HCT116 (cell line): ENCODE measurements at regions not wholly inside any gene's neighbourhood (a gene's known extent, or its start where the extent isn't known, plus 50 kb on each side); places are given as distances from the start of the nearest gene placed in this dataset.

Experiments
- ATAC-seq: fragments of 200-7000 bp; cut with Tn5 transposase; 2 replicates; pipeline ENCODE4 v1.9.1; 2020; ENCODE audit warnings: mild to moderate bottlenecking, moderate library complexity
- BruUV-seq: library from RNA; stranded (reverse); fragments of 400-500 nt; replicated peaks from 2 replicates; lab custom pipeline; 2021; lab: Mats Ljungman, UMichigan
- CTCF ChIA-PET: fragments of 300-600 bp; sonication (Branson Sonifier 250); formaldehyde crosslinking; loops from one replicate; lab custom pipeline; 2021; ENCODE audit warnings: antibody characterized with exemption; lab: Charles Lee
- POLR2A ChIA-PET: fragments of 300-600, 350-600 bp; sonication (Branson Sonifier 250); formaldehyde crosslinking; loops from one replicate; lab custom pipeline; 2021; ENCODE audit warnings: antibody characterized with exemption; lab: Charles Lee
- RAD21 ChIA-PET, 2 experiments: fragments of 300-600 bp; sonication (Branson Sonifier 250); formaldehyde crosslinking; loops; one replicate each; lab custom pipeline; 2023; ENCODE audit warnings: low total read pairs in 2 of 2; ENCODE audit not compliant: uncharacterized antibody in 2 of 2, unreplicated experiment in 2 of 2, low non-redundant PET in 1 of 2; lab: Charles Lee
- DNase-seq: peaks from one replicate; pipeline ENCODE4 v3.0.0-alpha.2; 2010; ENCODE audit warnings: low read depth, low spot score
- H2AFZ ChIP-seq: fragments of 200-600 bp; shearing (Covaris generic), sonication (generic); 2 replicates; pipeline ENCODE4 v1.6.1; 2017; ENCODE audit warnings: low read depth, mixed run types, mixed read lengths, antibody characterized with exemption, low read length; ENCODE audit not compliant: poor library complexity, severe bottlenecking
- H3K27ac ChIP-seq: 2 replicates; pipeline ENCODE4 v1.5.1; 2012; ENCODE audit warnings: low read depth, low read length
- H3K27me3 ChIP-seq: fragments of 200-600 bp; sonication (generic); 2 replicates; pipeline ENCODE4 v1.6.1; 2016; ENCODE audit warnings: mixed run types, low read length, mixed read lengths; ENCODE audit not compliant: insufficient read depth
- H3K36me3 ChIP-seq, 2 experiments: fragments of 200-500 bp in 1 of 2; fragments of 200-600 bp in 1 of 2; sonication (Bioruptor generic) in 1 of 2; sonication (generic) in 1 of 2; 2 replicates each; pipeline versions ENCODE4 v1.5.1 to v1.6.1; 2014 to 2016; ENCODE audit warnings: low read length in 2 of 2, inconsistent platforms in 1 of 2, mixed read lengths in 1 of 2, mixed run types in 1 of 2; ENCODE audit not compliant: insufficient read depth in 2 of 2, control insufficient read depth in 1 of 2
- H3K4me1 ChIP-seq, 2 experiments: fragments of 200-600 bp in 1 of 2; sonication (generic) in 1 of 2; 2 replicates each; pipeline versions ENCODE4 v1.5.1 to v1.6.1; 2012 to 2017; ENCODE audit warnings: low read length in 2 of 2, inconsistent platforms in 1 of 2, mild to moderate bottlenecking in 1 of 2, mixed read lengths in 1 of 2, mixed run types in 1 of 2, moderate library complexity in 1 of 2; ENCODE audit not compliant: insufficient read depth in 2 of 2, control insufficient read depth in 1 of 2
- H3K4me2 ChIP-seq: fragments of 200-600 bp; sonication (generic); 2 replicates; pipeline ENCODE4 v1.6.1; 2017; ENCODE audit warnings: mixed run types, low read length, mixed read lengths
- H3K4me3 ChIP-seq, 2 experiments: fragments of 200-600 bp in 1 of 2; sonication (generic) in 1 of 2; replicated peaks in 1 of 2; 2 replicates each; pipeline ENCODE4 v1.5.1; 2011 to 2016; ENCODE audit warnings: low read length in 2 of 2, control low read depth in 1 of 2, low read depth in 1 of 2, mild to moderate bottlenecking in 1 of 2, mixed read lengths in 1 of 2, mixed run types in 1 of 2
- H3K79me2 ChIP-seq: fragments of 200-600 bp; sonication (generic); 2 replicates; pipeline ENCODE4 v1.6.1; 2017; ENCODE audit warnings: mild to moderate bottlenecking, mixed run types, low read length, moderate library complexity, mixed read lengths; ENCODE audit not compliant: insufficient read depth
- H3K9ac ChIP-seq: fragments of 200-600 bp; sonication (generic); 2 replicates; pipeline ENCODE4 v1.6.1; 2016; ENCODE audit warnings: low read length, mixed read lengths
- H3K9me2 ChIP-seq: fragments of 200-600 bp; sonication (generic), shearing (Covaris generic); 2 replicates; pipeline ENCODE4 v1.6.1; 2017; ENCODE audit warnings: mixed run types, mild to moderate bottlenecking, moderate library complexity; ENCODE audit not compliant: insufficient read depth
- H3K9me3 ChIP-seq, 2 experiments: fragments of 200-500 bp in 1 of 2; fragments of 200-600 bp in 1 of 2; sonication (Bioruptor generic) in 1 of 2; sonication (generic) in 1 of 2; 2 replicates each; pipeline ENCODE4 v1.6.1; 2014 to 2017; ENCODE audit warnings: low read length in 2 of 2, mixed read lengths in 2 of 2, inconsistent platforms in 1 of 2, low read depth in 1 of 2, mild to moderate bottlenecking in 1 of 2, mixed run types in 1 of 2, moderate library complexity in 1 of 2; ENCODE audit not compliant: control insufficient read depth in 1 of 2, insufficient read depth in 1 of 2
- H4K20me1 ChIP-seq: fragments of 200-600 bp; sonication (generic), shearing (Covaris generic); 2 replicates; pipeline ENCODE4 v1.6.1; 2017; ENCODE audit warnings: mixed run types, mild to moderate bottlenecking, moderate library complexity; ENCODE audit not compliant: insufficient read depth
- EZH2phosphoT487 ChIP-seq: fragments of 200-600 bp; IDR thresholded peaks from 2 replicates; pipeline ENCODE4 v1.6.1; 2018; ENCODE audit warnings: antibody characterized with exemption, borderline replicate concordance
- POLR2AphosphoS5 ChIP-seq: IDR thresholded peaks from 2 replicates; pipeline ENCODE4 v1.6.1; 2011; ENCODE audit warnings: mild to moderate bottlenecking, low read depth, low read length, moderate library complexity
- RAD21 ChIP-seq: IDR thresholded peaks from 2 replicates; pipeline ENCODE4 v1.6.1; 2012; ENCODE audit warnings: low read depth, mild to moderate bottlenecking
- SIN3A ChIP-seq: IDR thresholded peaks from 2 replicates; pipeline ENCODE4 v1.6.1; 2012; ENCODE audit warnings: low read depth
- YY1 ChIP-seq: IDR thresholded peaks from 2 replicates; pipeline ENCODE4 v1.6.1; 2011; ENCODE audit warnings: low read length, low read depth, moderate library complexity, mild to moderate bottlenecking; ENCODE audit not compliant: insufficient replicate concordance; ENCODE audit errors: extremely low read depth
- intact Hi-C: fragments of 100-400 bp; cut with micrococcal nuclease; formaldehyde crosslinking; loops from 2 replicates; pipeline ENCODE4 v1.10.0; 2022
- TF ChIP-seq, protein P1 (sequence below), 3 experiments: fragments of 200-600 bp in 1 of 3; sonication (generic) in 1 of 3; IDR thresholded peaks in 2 of 3; conservative IDR thresholded peaks in 1 of 3; 2 replicates each; pipeline ENCODE4 v1.5.1; 2012 to 2017; ENCODE audit warnings: low read depth in 2 of 3, low read length in 2 of 3, antibody characterized with exemption in 1 of 3, borderline replicate concordance in 1 of 3, control low read depth in 1 of 3, mild to moderate bottlenecking in 1 of 3, mixed read lengths in 1 of 3, mixed run types in 1 of 3, moderate library complexity in 1 of 3; ENCODE audit not compliant: insufficient read depth in 1 of 3
- TF ChIP-seq, protein P2 (sequence below): IDR thresholded peaks from 2 replicates; pipeline ENCODE4 v1.6.1; 2012

DNA sequence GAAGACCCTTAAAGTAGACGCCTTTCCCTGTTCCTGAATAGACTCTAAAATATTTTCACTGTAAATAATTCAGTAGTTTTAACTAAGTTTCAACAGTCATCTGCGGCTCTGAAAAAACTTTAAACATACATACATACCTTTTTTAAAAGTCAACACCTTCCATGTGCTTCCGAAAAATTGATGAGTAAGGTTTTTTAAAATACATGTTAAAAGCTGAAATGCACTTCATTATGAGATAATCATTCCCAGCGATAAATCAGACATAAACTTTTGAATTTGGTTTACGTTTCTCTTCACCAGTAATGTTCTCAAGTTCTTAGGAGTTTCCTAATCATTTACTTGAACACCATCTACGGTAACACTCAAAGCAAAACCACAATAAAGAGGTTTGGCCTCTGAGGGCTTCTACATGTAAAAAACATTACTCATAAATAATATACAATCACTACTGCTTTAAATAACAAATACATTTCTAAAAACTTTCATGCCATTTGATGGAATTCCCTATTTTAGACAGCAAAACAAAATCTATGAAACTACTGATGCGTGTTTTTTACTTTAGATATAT is 403.5 kb downstream of the SHQ1 start:
- Histone ChIP-seq H3K36me3 (no peaks in the 10 kb centered on the region), H3K4me2 (no peak overlapping the region; the same call in 1 of the 2 replicates), H3K27ac (no peak overlapping the region), H3K79me2 (peaks cover 69% of the 10 kb centered on the region), H3K9ac (no peak overlapping the region), H3K27me3 (no peaks in the 10 kb centered on the region), H3K4me3 (no peak overlapping the region), H2AFZ (no peak overlapping the region), H3K9me2 (no peaks in the 10 kb centered on the region), H3K9me3 (no peaks in the 10 kb centered on the region), H4K20me1 (peaks cover 17% of the 10 kb centered on the region; the same call in 1 of the 2 replicates), H3K4me1 (peaks cover 12 to 33% of the 10 kb centered on the region in 2 experiments)
- no peak for ATAC-seq
- RAD21 ChIA-PET, result no interaction called here
- BruUV-seq, result no TSS peak
- intact Hi-C loops, result loop anchor here (10.0 kb wide), 1 partner anchor 370 kb away; no protein-coding TSS in a partner anchor
- CTCF ChIA-PET, result no interaction called here
- DNase-seq, result no peak
- POLR2A ChIA-PET, result no interaction called here
- TF ChIP-seq, protein P1, sequence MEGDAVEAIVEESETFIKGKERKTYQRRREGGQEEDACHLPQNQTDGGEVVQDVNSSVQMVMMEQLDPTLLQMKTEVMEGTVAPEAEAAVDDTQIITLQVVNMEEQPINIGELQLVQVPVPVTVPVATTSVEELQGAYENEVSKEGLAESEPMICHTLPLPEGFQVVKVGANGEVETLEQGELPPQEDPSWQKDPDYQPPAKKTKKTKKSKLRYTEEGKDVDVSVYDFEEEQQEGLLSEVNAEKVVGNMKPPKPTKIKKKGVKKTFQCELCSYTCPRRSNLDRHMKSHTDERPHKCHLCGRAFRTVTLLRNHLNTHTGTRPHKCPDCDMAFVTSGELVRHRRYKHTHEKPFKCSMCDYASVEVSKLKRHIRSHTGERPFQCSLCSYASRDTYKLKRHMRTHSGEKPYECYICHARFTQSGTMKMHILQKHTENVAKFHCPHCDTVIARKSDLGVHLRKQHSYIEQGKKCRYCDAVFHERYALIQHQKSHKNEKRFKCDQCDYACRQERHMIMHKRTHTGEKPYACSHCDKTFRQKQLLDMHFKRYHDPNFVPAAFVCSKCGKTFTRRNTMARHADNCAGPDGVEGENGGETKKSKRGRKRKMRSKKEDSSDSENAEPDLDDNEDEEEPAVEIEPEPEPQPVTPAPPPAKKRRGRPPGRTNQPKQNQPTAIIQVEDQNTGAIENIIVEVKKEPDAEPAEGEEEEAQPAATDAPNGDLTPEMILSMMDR (IDR thresholded peaks at IDR 0.05 in 2 of 3, conservative IDR thresholded peaks at IDR 0.05 in 1 of 3; ENCODE audit: borderline replicate concordance in 1 of 3, insufficient read depth in 1 of 3, low read depth in 2 of 3, low read length in 2 of 3), result no peak
- no peak for TF ChIP-seq SIN3A
- TF ChIP-seq, protein P2, sequence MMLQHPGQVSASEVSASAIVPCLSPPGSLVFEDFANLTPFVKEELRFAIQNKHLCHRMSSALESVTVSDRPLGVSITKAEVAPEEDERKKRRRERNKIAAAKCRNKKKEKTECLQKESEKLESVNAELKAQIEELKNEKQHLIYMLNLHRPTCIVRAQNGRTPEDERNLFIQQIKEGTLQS, result no peak
- TF ChIP-seq POLR2AphosphoS5, result no peak
- no peak for TF ChIP-seq RAD21
- no peak for TF ChIP-seq EZH2phosphoT487
- no peak for TF ChIP-seq YY1
